ENCODE measurements at regions not wholly inside any gene's neighbourhood (a gene's known extent, or its start where the extent isn't known, plus 50 kb on each side); places are given as distances from the start of the nearest gene placed in this dataset.
"Not testable (repeated sequence)": the region's sequence is repeated elsewhere in the genome, so short reads cannot be mapped to it uniquely, and the experiment has no call there.

DNA sequence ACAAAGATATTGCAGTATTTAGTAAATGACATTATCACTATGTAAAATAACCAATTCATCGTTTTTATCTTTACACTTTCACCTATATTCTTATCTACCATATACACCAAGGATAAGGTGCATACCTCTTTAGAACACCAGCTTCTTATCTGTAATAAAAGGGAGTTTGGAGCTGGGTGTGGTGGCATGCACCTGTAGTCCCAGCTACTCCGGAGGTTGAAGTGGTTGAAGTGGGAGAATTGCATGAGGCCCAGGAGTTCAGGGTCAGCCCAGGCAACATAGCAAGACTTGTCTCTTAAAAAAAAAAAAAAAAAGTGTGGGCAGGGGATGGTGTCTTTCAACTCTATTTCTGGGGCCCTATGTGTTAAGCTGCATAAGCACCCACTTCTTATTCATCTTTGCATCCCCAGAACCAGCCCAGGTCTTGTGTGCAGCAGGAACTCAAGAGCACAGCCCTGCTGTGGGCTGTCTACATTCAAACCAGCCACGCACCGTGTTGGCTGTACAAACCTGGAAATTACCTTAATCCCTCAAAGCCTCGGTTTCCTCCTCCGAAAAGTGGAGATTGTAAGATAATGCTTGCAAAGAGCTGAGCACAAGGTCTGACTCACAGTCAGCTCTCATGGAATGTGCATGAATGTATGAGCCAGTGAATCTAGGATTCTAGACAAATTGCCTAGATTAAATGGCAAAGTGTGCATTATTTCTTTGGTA, 256.6 kb upstream of the FOXN3 start:
- H3K27me3 Mint-ChIP-seq (ENCODE audit: low read depth): no peaks in the 10 kb centered on the region
- H3K36me3 Mint-ChIP-seq: no peaks in the 10 kb centered on the region
- peaks cover 33% of the 10 kb centered on the region for H3K4me1 Mint-ChIP-seq
- peak overlapping the region; percentile 53 for H3K27ac Mint-ChIP-seq
- H3K9me3 Mint-ChIP-seq: no peaks in the 10 kb centered on the region
- no peak overlapping the region for H3K4me3 Mint-ChIP-seq
- no peak for DNase-seq (ENCODE audit: low spot score in 2 of 2, unreplicated experiment in 2 of 2)
- TF ChIP-seq, protein P1, sequence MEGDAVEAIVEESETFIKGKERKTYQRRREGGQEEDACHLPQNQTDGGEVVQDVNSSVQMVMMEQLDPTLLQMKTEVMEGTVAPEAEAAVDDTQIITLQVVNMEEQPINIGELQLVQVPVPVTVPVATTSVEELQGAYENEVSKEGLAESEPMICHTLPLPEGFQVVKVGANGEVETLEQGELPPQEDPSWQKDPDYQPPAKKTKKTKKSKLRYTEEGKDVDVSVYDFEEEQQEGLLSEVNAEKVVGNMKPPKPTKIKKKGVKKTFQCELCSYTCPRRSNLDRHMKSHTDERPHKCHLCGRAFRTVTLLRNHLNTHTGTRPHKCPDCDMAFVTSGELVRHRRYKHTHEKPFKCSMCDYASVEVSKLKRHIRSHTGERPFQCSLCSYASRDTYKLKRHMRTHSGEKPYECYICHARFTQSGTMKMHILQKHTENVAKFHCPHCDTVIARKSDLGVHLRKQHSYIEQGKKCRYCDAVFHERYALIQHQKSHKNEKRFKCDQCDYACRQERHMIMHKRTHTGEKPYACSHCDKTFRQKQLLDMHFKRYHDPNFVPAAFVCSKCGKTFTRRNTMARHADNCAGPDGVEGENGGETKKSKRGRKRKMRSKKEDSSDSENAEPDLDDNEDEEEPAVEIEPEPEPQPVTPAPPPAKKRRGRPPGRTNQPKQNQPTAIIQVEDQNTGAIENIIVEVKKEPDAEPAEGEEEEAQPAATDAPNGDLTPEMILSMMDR (IDR thresholded peaks at IDR 0.05; ENCODE audit: unreplicated experiment): no peak

DNA sequence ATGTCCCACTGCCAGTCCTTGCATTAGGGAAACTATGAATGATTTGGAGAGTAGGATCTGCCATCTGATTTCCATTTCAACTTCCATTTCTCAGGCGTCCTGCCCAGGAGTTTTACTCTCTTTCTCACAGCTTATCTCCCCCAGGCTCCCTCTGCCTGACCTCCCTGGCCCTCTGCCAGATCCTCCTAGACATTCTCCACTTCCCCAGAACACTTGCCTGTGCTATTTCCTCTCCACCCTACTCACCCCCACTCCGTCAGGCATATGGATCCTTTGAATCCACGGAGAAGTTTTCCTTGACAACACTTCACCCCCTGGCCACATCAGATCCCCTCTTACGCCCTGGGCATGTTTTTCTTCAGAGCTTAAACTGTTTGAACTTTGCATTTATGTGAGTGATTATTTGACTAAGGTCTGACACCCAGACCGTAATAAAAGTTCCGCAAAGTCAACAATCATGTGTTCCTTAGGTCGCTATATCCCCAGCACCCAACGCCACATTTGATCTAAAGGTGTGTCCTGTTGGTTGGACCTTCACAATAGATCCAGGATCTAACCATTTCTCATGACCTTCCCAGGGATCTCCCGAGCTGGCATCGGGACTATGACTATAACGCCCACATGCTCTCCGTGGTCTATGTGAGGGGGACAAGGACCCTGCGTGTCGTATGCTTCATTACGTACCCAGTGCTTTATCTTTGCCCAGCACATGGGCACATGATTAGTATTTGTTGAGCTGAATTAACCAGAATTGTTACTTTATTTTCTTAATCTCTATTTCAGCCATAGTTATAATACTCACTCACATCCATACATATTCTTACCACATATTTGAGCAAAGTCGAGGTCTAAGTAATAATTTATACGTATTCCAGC, 255.8 kb upstream of the FOXN3 start:
- Mint-ChIP-seq H3K27me3 (ENCODE audit: low read depth) (no peaks in the 10 kb centered on the region), H3K4me1 (peaks cover 37% of the 10 kb centered on the region), H3K4me3 (peak overlapping the region; percentile 35), H3K9me3 (peaks cover 4% of the 10 kb centered on the region), H3K27ac (peak overlapping the region; percentile 89), H3K36me3 (no peaks in the 10 kb centered on the region)
- peak; percentile 56 to 76 for DNase-seq (ENCODE audit: low spot score in 2 of 2, unreplicated experiment in 2 of 2)
- TF ChIP-seq, protein P1 (IDR thresholded peaks at IDR 0.05; ENCODE audit: unreplicated experiment): no peak

DNA sequence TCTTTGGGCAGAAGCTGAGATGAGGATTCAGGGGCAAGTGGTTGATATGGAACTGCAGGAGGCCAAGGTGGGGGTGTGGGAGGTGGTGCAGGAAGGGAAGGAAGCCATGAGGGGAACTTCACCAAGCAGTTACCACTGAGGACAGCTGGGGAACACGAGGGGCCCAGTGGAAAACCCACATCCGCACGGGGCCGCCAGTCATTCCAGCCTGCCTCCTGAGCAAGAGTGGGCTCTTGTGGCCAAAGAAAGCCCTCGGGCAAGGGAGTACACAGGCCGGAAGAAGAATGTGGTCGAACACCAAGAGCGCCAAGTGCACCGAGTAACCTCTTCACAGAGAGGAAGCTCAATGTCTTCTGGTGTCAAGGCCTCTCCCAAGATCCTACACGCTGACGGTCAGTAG, 252.2 kb upstream of the FOXN3 start:
- DNase-seq (ENCODE audit: low spot score in 2 of 2, unreplicated experiment in 2 of 2): no peak
- Mint-ChIP-seq H3K4me1 (peaks cover 37% of the 10 kb centered on the region), H3K27me3 (ENCODE audit: low read depth) (no peaks in the 10 kb centered on the region), H3K9me3 (peaks cover 17% of the 10 kb centered on the region), H3K4me3 (no peak overlapping the region), H3K27ac (peak overlapping the region; percentile 89), H3K36me3 (peaks cover 3% of the 10 kb centered on the region)
- TF ChIP-seq, protein P1 (IDR thresholded peaks at IDR 0.05; ENCODE audit: unreplicated experiment): no peak

DNA sequence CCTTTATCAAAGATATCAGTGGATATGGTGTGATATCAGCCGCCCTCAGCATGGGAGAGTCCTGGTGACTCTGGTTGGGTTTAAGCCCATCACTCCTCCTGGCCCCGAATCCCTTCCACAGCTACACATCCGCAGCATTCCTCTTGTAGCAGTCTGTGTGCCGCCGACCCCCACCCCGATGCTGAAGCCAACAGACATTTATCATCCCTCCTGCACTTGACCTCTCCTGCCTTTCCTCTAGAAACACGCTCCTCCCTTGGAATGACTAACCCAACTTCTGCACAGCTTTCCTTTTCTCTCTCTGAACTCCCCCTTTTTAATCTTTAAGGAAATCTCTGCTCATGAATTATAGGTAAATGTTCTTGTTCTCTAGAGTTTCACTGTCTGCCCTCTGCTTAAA, 250.9 kb upstream of the FOXN3 start:
- TF ChIP-seq, protein P1 (IDR thresholded peaks at IDR 0.05; ENCODE audit: unreplicated experiment): no peak
- Mint-ChIP-seq H3K27me3 (ENCODE audit: low read depth) (no peaks in the 10 kb centered on the region), H3K36me3 (peaks cover 3% of the 10 kb centered on the region), H3K9me3 (peaks cover 17% of the 10 kb centered on the region), H3K4me1 (peaks cover 26% of the 10 kb centered on the region), H3K27ac (peak overlapping the region; percentile 89), H3K4me3 (no peak overlapping the region)
- no peak for DNase-seq (ENCODE audit: low spot score in 2 of 2, unreplicated experiment in 2 of 2)

DNA sequence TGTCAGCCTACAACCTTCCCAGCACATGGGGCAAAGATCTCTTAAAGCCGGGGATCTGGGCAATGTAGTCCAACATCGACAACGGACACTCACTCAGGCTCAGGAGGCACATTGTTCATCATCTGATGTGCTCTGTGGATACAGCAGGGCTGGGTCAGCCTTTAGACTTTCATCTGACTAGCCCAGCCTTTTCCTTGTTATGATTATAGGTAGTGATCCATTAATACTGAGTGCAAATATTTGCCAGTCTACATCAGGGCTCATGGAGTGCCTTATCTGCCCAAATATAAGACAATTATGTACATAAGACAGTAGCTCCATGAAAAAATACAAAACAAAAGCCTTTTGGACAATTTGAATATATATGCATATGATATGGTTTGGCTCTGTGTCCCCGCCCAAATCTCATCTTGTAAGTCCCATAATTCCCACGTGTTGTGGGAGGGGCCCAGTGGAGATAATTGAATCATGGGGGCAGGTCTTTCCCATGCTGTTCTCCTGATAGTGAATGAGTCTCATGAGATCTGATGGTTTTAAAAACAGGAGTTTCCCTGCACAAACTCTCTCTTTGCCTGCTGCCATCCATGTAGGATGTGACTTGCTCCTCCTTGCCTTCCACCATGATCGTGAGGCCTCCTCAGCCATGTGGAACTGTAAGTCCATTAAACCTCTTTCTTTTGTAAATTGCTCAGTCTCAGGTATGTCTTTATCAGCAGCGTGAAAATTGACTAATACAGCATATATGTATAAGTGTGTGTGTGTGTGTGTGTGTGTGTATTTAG, 248.5 kb upstream of the FOXN3 start:
- DNase-seq (ENCODE audit: low spot score in 2 of 2, unreplicated experiment in 2 of 2); H3K27ac Mint-ChIP-seq; H3K4me3 Mint-ChIP-seq; H3K27me3 Mint-ChIP-seq (ENCODE audit: low read depth); H3K36me3 Mint-ChIP-seq: not testable (repeated sequence)
- Mint-ChIP-seq H3K9me3 (peaks cover 17% of the 10 kb centered on the region), H3K4me1 (peaks cover 19% of the 10 kb centered on the region)

All from mesothelial cell of epicardium (in vitro differentiated cells).